CD14-positive monocyte (primary cell): ENCODE measurements at regions not wholly inside any gene's neighbourhood (a gene's known extent, or its start where the extent isn't known, plus 50 kb on each side); places are given as distances from the start of the nearest gene placed in this dataset.

ENCODE experiments used
- DNase-seq, 3 donors: peaks; one replicate each; pipeline ENCODE4 v3.0.0-alpha.2; 2011 to 2022
- H2AFZ ChIP-seq: 2 replicates; pipeline ENCODE4 v1.6.0; 2012; ENCODE audit warnings: mild to moderate bottlenecking, low read depth, low read length, inconsistent platforms; ENCODE audit not compliant: insufficient read depth, poor library complexity, severe bottlenecking
- H3K27ac ChIP-seq, 2 donors: 1 replicate in 1 of 2; 2 replicates in 1 of 2; pipeline ENCODE4 v1.5.1; 2012 to 2013; ENCODE audit warnings: low read length in 2 of 2, control low read depth in 1 of 2, inconsistent platforms in 1 of 2, low read depth in 1 of 2, mild to moderate bottlenecking in 1 of 2
- H3K27me3 ChIP-seq, 2 donors: one replicate each; pipeline versions ENCODE4 v1.6.0 to v1.6.1; 2011 to 2013; ENCODE audit warnings: low read length in 2 of 2; ENCODE audit not compliant: control insufficient read depth in 2 of 2, insufficient read depth in 2 of 2
- H3K36me3 ChIP-seq, 2 donors: replicated peaks in 1 of 2; 1 replicate in 1 of 2; 2 replicates in 1 of 2; pipeline versions ENCODE4 v1.5.1 to v1.6.1; 2012 to 2013; ENCODE audit warnings: low read length in 2 of 2, control low read depth in 1 of 2, inconsistent platforms in 1 of 2, mild to moderate bottlenecking in 1 of 2; ENCODE audit not compliant: insufficient read depth in 2 of 2, control insufficient read depth in 1 of 2
- H3K4me1 ChIP-seq, 2 donors: 1 replicate in 1 of 2; 2 replicates in 1 of 2; pipeline versions ENCODE4 v1.5.1 to v1.6.1; 2012 to 2013; ENCODE audit warnings: low read length in 2 of 2, control low read depth in 1 of 2, inconsistent platforms in 1 of 2, mild to moderate bottlenecking in 1 of 2, moderate library complexity in 1 of 2; ENCODE audit not compliant: insufficient read depth in 2 of 2, control insufficient read depth in 1 of 2
- H3K4me2 ChIP-seq: replicated peaks from 2 replicates; pipeline ENCODE3; 2012; ENCODE audit warnings: low read length, moderate library complexity, mild to moderate bottlenecking; ENCODE audit not compliant: poor library complexity, severe bottlenecking; ENCODE audit errors: extremely low read depth
- H3K4me3 ChIP-seq, 3 experiments: fragments of 200-600 bp in 1 of 3; sonication (generic) in 1 of 3; replicated peaks in 1 of 3; 1 replicate in 2 of 3; 2 replicates in 1 of 3; pipeline ENCODE4 v1.5.1; 2011 to 2013; ENCODE audit warnings: low read length in 3 of 3, mild to moderate bottlenecking in 3 of 3, control low read depth in 2 of 3, low read depth in 2 of 3, inconsistent platforms in 1 of 3, moderate library complexity in 1 of 3
- H3K79me2 ChIP-seq: 2 replicates; pipeline ENCODE4 v1.6.0; 2012; ENCODE audit warnings: mild to moderate bottlenecking, control low read depth, inconsistent platforms, low read length, moderate library complexity; ENCODE audit not compliant: insufficient read depth
- H3K9ac ChIP-seq: 2 replicates; pipeline ENCODE4 v1.6.0; 2017; ENCODE audit warnings: low read length, mild to moderate bottlenecking; ENCODE audit not compliant: insufficient read depth, poor library complexity, severe bottlenecking
- H3K9me3 ChIP-seq, 2 donors: replicated peaks in 1 of 2; 1 replicate in 1 of 2; 2 replicates in 1 of 2; pipeline versions ENCODE4 v1.5.1 to v1.6.1; 2012 to 2013; ENCODE audit warnings: low read length in 2 of 2, control low read depth in 1 of 2; ENCODE audit not compliant: control insufficient read depth in 1 of 2, insufficient read depth in 1 of 2
- H4K20me1 ChIP-seq: 2 replicates; pipeline ENCODE4 v1.6.0; 2012; ENCODE audit warnings: mild to moderate bottlenecking, low read length, control low read depth, moderate library complexity; ENCODE audit not compliant: insufficient read depth
- H3K27ac Mint-ChIP-seq, 7 donors: one replicate each; pipeline ENCODE4 v1.8.0; 2020; ENCODE audit warnings: mild to moderate bottlenecking in 7 of 7, mixed read lengths in 7 of 7, moderate library complexity in 6 of 7, inconsistent platforms in 2 of 7
- H3K27me3 Mint-ChIP-seq, 3 donors: one replicate each; pipeline ENCODE4 v1.8.0; 2021 to 2022; ENCODE audit warnings: low read depth in 3 of 3, mild to moderate bottlenecking in 3 of 3, mixed read lengths in 3 of 3, moderate library complexity in 3 of 3, inconsistent platforms in 1 of 3
- H3K36me3 Mint-ChIP-seq, 2 donors: one replicate each; pipeline ENCODE4 v1.8.0; 2020; ENCODE audit warnings: mixed read lengths in 2 of 2, inconsistent platforms in 1 of 2, mild to moderate bottlenecking in 1 of 2
- H3K4me1 Mint-ChIP-seq: one replicate; pipeline ENCODE4 v1.8.0; 2020; ENCODE audit warnings: mild to moderate bottlenecking, mixed read lengths
- H3K4me3 Mint-ChIP-seq, 2 donors: one replicate each; pipeline ENCODE4 v1.8.0; 2020; ENCODE audit warnings: mild to moderate bottlenecking in 2 of 2, mixed read lengths in 2 of 2, moderate library complexity in 1 of 2
- H3K9me3 Mint-ChIP-seq, 7 donors: one replicate each; pipeline ENCODE4 v1.8.0; 2020 to 2022; ENCODE audit warnings: mixed read lengths in 7 of 7, mild to moderate bottlenecking in 6 of 7, moderate library complexity in 6 of 7, inconsistent platforms in 2 of 7
- WGBS: methylation state at CpG from one replicate; pipeline ENCODE4 v1.1.5; 2013; ENCODE audit warnings: missing lambda C conversion rate; ENCODE audit not compliant: insufficient coverage; 5-methylcytosine and 5-hydroxymethylcytosine counted together
- intact Hi-C, 2 donors: fragments of 100-400 bp; cut with micrococcal nuclease; formaldehyde crosslinking; loops; one replicate each; pipeline versions ENCODE4 v1.15.0 to v1.15.1; 2023
- TF ChIP-seq, protein P1 (sequence below): fragments of 200-600 bp; IDR thresholded peaks from one replicate; pipeline ENCODE4 v1.8.0; 2022; ENCODE audit warnings: antibody characterized with exemption, mild to moderate bottlenecking

DNA sequence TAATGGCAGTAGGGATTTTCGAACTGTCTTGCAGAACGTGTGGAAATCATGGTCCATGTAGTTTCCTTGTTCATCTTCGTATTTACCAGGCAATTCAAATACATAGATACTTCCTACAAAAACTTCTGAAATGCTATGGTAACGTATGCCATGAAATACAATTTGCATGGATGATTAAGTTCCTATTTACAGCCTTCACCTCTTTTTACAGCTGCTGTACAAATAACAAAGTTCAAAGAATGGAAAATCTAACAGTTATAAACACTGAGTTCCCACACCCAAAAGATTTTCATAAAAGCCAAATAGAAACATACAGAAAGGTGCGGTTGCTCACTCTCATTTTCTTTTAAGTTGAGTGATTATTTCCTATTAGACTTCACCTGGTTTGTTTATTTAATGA, 115.8 kb upstream of the TNFSF11 start:
- no peaks in the 10 kb centered on the region for H3K4me1 ChIP-seq
- Mint-ChIP-seq H3K4me1 (no peaks in the 10 kb centered on the region), H3K4me3 (no peak overlapping the region), H3K27ac (no peak overlapping the region), H3K27me3 (peaks cover 0 to 4% (median 0%) of the 10 kb centered on the region in 3 donors), H3K36me3 (no peaks in the 10 kb centered on the region), H3K9me3 (peaks cover 0 to 26% (median 10%) of the 10 kb centered on the region in 7 donors)
- H2AFZ ChIP-seq = no peak overlapping the region
- no peaks in the 10 kb centered on the region for H3K36me3 ChIP-seq
- intact Hi-C loops = no loop called here
- H3K9ac ChIP-seq = no peak overlapping the region
- DNase-seq = no peak
- no peak overlapping the region for H3K4me3 ChIP-seq
- no peaks in the 10 kb centered on the region for H3K27me3 ChIP-seq
- H3K9me3 ChIP-seq = peaks cover 2 to 4% of the 10 kb centered on the region in 2 donors
- H3K79me2 ChIP-seq = no peaks in the 10 kb centered on the region
- H3K27ac ChIP-seq = no peak overlapping the region
- WGBS = no CpG with 5 or more reads among the region's 5 CpGs
- H4K20me1 ChIP-seq = no peaks in the 10 kb centered on the region
- no peak overlapping the region for H3K4me2 ChIP-seq
- TF ChIP-seq, protein P1, sequence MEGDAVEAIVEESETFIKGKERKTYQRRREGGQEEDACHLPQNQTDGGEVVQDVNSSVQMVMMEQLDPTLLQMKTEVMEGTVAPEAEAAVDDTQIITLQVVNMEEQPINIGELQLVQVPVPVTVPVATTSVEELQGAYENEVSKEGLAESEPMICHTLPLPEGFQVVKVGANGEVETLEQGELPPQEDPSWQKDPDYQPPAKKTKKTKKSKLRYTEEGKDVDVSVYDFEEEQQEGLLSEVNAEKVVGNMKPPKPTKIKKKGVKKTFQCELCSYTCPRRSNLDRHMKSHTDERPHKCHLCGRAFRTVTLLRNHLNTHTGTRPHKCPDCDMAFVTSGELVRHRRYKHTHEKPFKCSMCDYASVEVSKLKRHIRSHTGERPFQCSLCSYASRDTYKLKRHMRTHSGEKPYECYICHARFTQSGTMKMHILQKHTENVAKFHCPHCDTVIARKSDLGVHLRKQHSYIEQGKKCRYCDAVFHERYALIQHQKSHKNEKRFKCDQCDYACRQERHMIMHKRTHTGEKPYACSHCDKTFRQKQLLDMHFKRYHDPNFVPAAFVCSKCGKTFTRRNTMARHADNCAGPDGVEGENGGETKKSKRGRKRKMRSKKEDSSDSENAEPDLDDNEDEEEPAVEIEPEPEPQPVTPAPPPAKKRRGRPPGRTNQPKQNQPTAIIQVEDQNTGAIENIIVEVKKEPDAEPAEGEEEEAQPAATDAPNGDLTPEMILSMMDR = no peak

DNA sequence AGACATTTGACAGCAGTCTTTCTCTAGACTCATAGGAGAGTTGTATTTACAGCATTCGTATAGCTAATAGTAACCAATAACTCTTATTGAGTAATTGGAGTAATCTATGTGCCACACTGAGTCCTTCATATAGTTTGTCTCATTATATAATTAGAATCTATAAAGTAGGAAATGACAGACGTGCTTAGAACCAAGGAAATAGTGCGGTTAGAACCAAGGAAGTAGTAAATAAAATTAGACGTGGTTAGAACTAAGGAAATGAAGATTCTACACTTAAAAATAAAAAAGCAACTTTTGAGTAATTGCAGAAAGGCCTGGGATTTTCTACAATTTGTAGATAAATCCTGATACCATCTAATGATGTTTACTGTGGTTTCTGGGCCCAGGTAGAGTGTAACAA, 107.8 kb upstream of the TNFSF11 start:
- no peak overlapping the region for H3K27ac Mint-ChIP-seq
- WGBS = no CpG with 5 or more reads among the region's 4 CpGs

More for the DNA sequence above, 107.8 kb upstream of the TNFSF11 start:
- Histone ChIP-seq H4K20me1 (no peaks in the 10 kb centered on the region), H3K9me3 (peaks cover 0 to 4% of the 10 kb centered on the region in 2 donors), H3K4me2 (no peak overlapping the region), H3K27ac (no peak overlapping the region), H3K9ac (no peak overlapping the region), H3K4me1 (no peaks in the 10 kb centered on the region), H3K4me3 (no peak overlapping the region), H2AFZ (no peak overlapping the region), H3K27me3 (no peaks in the 10 kb centered on the region), H3K36me3 (no peaks in the 10 kb centered on the region), H3K79me2 (no peaks in the 10 kb centered on the region)
- TF ChIP-seq, protein P1 = no peak
- no peaks in the 10 kb centered on the region for H3K36me3 Mint-ChIP-seq
- intact Hi-C loops = no loop called here
- no peaks in the 10 kb centered on the region for H3K27me3 Mint-ChIP-seq
- no peak for DNase-seq
- peaks cover 7% of the 10 kb centered on the region for H3K4me1 Mint-ChIP-seq
- no peak overlapping the region for H3K4me3 Mint-ChIP-seq
- H3K9me3 Mint-ChIP-seq = peaks cover 3 to 18% (median 12%) of the 10 kb centered on the region in 7 donors
